ENCODE measurements at regions not wholly inside any gene's neighbourhood (a gene's known extent, or its start where the extent isn't known, plus 50 kb on each side); places are given as distances from the start of the nearest gene placed in this dataset.
A peak's percentile ranks its signal among the peaks of the same experiment; 100 is the strongest.

- peak; percentile 25 for DNase-seq (ENCODE audit: low spot score)
These were observed 333.8 kb downstream of the NUF2 start for GRCh38 chr1:163655565-163655964.

- peak; percentile 9 for DNase-seq (ENCODE audit: low spot score)
These were observed 334.5 kb downstream of the NUF2 start for GRCh38 chr1:163656095-163656759.

- no peak for DNase-seq (ENCODE audit: low spot score)
These were observed 336.0 kb downstream of the NUF2 start for GRCh38 chr1:163657719-163658118.

- no peak for DNase-seq (ENCODE audit: low spot score)
These were observed 339.6 kb downstream of the NUF2 start for GRCh38 chr1:163661391-163661790.

GRCh38 chr1:163664671-163665335 lies 343.0 kb downstream of the NUF2 start:
- DNase-seq (ENCODE audit: low spot score), result no peak

GRCh38 chr1:163668472-163668871 lies 346.7 kb downstream of the NUF2 start:
- DNase-seq (ENCODE audit: low spot score), result no peak

- DNase-seq (ENCODE audit: low spot score), result no peak
These were observed 349.4 kb downstream of the NUF2 start for GRCh38 chr1:163670989-163671757.

- peak; percentile 15 for DNase-seq (ENCODE audit: low spot score)
These were observed 351.4 kb downstream of the NUF2 start for GRCh38 chr1:163672976-163673758.

- peak; percentile 77 for DNase-seq (ENCODE audit: low spot score)
These were observed 352.0 kb downstream of the NUF2 start for GRCh38 chr1:163673759-163674151.

GRCh38 chr1:163674236-163674635 lies 352.5 kb downstream of the NUF2 start:
- no peak for DNase-seq (ENCODE audit: low spot score)

- DNase-seq (ENCODE audit: low spot score), result no peak
These were observed 363.0 kb downstream of the NUF2 start for GRCh38 chr1:163684785-163685184.

GRCh38 chr1:163692266-163692665 lies 370.5 kb downstream of the NUF2 start:
- no peak for DNase-seq (ENCODE audit: low spot score)

GRCh38 chr1:163697137-163697536 lies 375.4 kb downstream of the NUF2 start:
- DNase-seq (ENCODE audit: low spot score), result no peak

GRCh38 chr1:163701783-163702374 lies 380.1 kb downstream of the NUF2 start:
- DNase-seq (ENCODE audit: low spot score), result no peak

GRCh38 chr1:163703794-163704193 lies 382.0 kb downstream of the NUF2 start:
- DNase-seq (ENCODE audit: low spot score), result no peak

- no peak for DNase-seq (ENCODE audit: low spot score)
These were observed 385.2 kb downstream of the NUF2 start for GRCh38 chr1:163706915-163707314.

GRCh38 chr1:163709636-163710035 lies 387.9 kb downstream of the NUF2 start:
- peak; percentile 13 for DNase-seq (ENCODE audit: low spot score)

- DNase-seq (ENCODE audit: low spot score), result no peak
These were observed 390.6 kb downstream of the NUF2 start for GRCh38 chr1:163712321-163712720.

GRCh38 chr1:163720294-163720693 lies 398.5 kb downstream of the NUF2 start:
- DNase-seq (ENCODE audit: low spot score), result no peak

- DNase-seq (ENCODE audit: low spot score), result no peak
These were observed 403.8 kb downstream of the NUF2 start for GRCh38 chr1:163725551-163725950.

- DNase-seq (ENCODE audit: low spot score), result no peak
These were observed 408.7 kb downstream of the NUF2 start for GRCh38 chr1:163730411-163730821.

GRCh38 chr1:163737261-163737660 lies 415.5 kb downstream of the NUF2 start:
- DNase-seq (ENCODE audit: low spot score), result no peak
